ENCODE measurements at regions not wholly inside any gene's neighbourhood (a gene's known extent, or its start where the extent isn't known, plus 50 kb on each side); places are given as distances from the start of the nearest gene placed in this dataset.

- H3K27ac Mint-ChIP-seq (ENCODE audit: low read depth): no peak overlapping the region
- H3K4me3 Mint-ChIP-seq: no peak overlapping the region
- no peaks in the 10 kb centered on the region for H3K4me1 Mint-ChIP-seq
- no peaks in the 10 kb centered on the region for H3K36me3 Mint-ChIP-seq (ENCODE audit: insufficient read depth)
- no peak for ATAC-seq (replicated peaks; ENCODE audit: extremely low read depth, poor library complexity, severe bottlenecking)
- peaks cover 27% of the 10 kb centered on the region for H3K9me3 Mint-ChIP-seq
- no peak for DNase-seq (ENCODE audit: low spot score in 2 of 2)
- no peaks in the 10 kb centered on the region for H3K27me3 Mint-ChIP-seq
Measured at GRCh38 chr10:36178616-36179015, 536.5 kb upstream of the FZD8 start.

- Mint-ChIP-seq H3K27ac (ENCODE audit: low read depth) (no peak overlapping the region), H3K27me3 (no peaks in the 10 kb centered on the region)
Measured at GRCh38 chr10:36177071-36177470, 535.0 kb upstream of the FZD8 start.

GRCh38 chr10:36175954-36176353 is 533.9 kb upstream of the FZD8 start:
- H3K4me3 Mint-ChIP-seq: no peak overlapping the region
- no peak overlapping the region for H3K27ac Mint-ChIP-seq (ENCODE audit: low read depth)
- no peaks in the 10 kb centered on the region for H3K4me1 Mint-ChIP-seq
- H3K27me3 Mint-ChIP-seq: no peaks in the 10 kb centered on the region
- DNase-seq (ENCODE audit: low spot score in 2 of 2): no peak
- H3K9me3 Mint-ChIP-seq: peaks cover 28% of the 10 kb centered on the region
- no peaks in the 10 kb centered on the region for H3K36me3 Mint-ChIP-seq (ENCODE audit: insufficient read depth)
- ATAC-seq (replicated peaks; ENCODE audit: extremely low read depth, poor library complexity, severe bottlenecking): no peak

More at GRCh38 chr10:36177071-36177470, 535.0 kb upstream of the FZD8 start:
- DNase-seq (ENCODE audit: low spot score in 2 of 2): no peak
- H3K9me3 Mint-ChIP-seq: peaks cover 28% of the 10 kb centered on the region
- ATAC-seq (replicated peaks; ENCODE audit: extremely low read depth, poor library complexity, severe bottlenecking): no peak
- H3K4me1 Mint-ChIP-seq: no peaks in the 10 kb centered on the region
- no peaks in the 10 kb centered on the region for H3K36me3 Mint-ChIP-seq (ENCODE audit: insufficient read depth)
- no peak overlapping the region for H3K4me3 Mint-ChIP-seq

- DNase-seq (ENCODE audit: low spot score in 2 of 2) (no peak), ATAC-seq (replicated peaks; ENCODE audit: extremely low read depth, poor library complexity, severe bottlenecking) (no peak)
- Mint-ChIP-seq H3K27me3 (no peaks in the 10 kb centered on the region), H3K9me3 (peaks cover 27% of the 10 kb centered on the region), H3K4me3 (no peak overlapping the region), H3K36me3 (ENCODE audit: insufficient read depth) (no peaks in the 10 kb centered on the region), H3K4me1 (no peaks in the 10 kb centered on the region), H3K27ac (ENCODE audit: low read depth) (no peak overlapping the region)
Measured at GRCh38 chr10:36173364-36173763, 531.3 kb upstream of the FZD8 start.

- no peaks in the 10 kb centered on the region for H3K4me1 Mint-ChIP-seq
- ATAC-seq (replicated peaks; ENCODE audit: extremely low read depth, poor library complexity, severe bottlenecking): no peak
- no peaks in the 10 kb centered on the region for H3K27me3 Mint-ChIP-seq
- no peak for DNase-seq (ENCODE audit: low spot score in 2 of 2)
- peaks cover 22% of the 10 kb centered on the region for H3K9me3 Mint-ChIP-seq
- H3K4me3 Mint-ChIP-seq: no peak overlapping the region
- no peak overlapping the region for H3K27ac Mint-ChIP-seq (ENCODE audit: low read depth)
- H3K36me3 Mint-ChIP-seq (ENCODE audit: insufficient read depth): no peaks in the 10 kb centered on the region
Measured at GRCh38 chr10:36171953-36172940, 530.2 kb upstream of the FZD8 start.

GRCh38 chr10:36171556-36171952 is 529.5 kb upstream of the FZD8 start:
- H3K36me3 Mint-ChIP-seq (ENCODE audit: insufficient read depth): no peaks in the 10 kb centered on the region
- H3K27ac Mint-ChIP-seq (ENCODE audit: low read depth): no peak overlapping the region
- no peaks in the 10 kb centered on the region for H3K4me1 Mint-ChIP-seq
- H3K27me3 Mint-ChIP-seq: no peaks in the 10 kb centered on the region
- H3K4me3 Mint-ChIP-seq: no peak overlapping the region
- DNase-seq (ENCODE audit: low spot score in 2 of 2) (no peak), ATAC-seq (replicated peaks; ENCODE audit: extremely low read depth, poor library complexity, severe bottlenecking) (no peak)
- peaks cover 26% of the 10 kb centered on the region for H3K9me3 Mint-ChIP-seq

GRCh38 chr10:36170943-36171501 is 528.9 kb upstream of the FZD8 start:
- Mint-ChIP-seq H3K4me3 (no peak overlapping the region), H3K36me3 (ENCODE audit: insufficient read depth) (no peaks in the 10 kb centered on the region), H3K9me3 (peaks cover 23% of the 10 kb centered on the region), H3K4me1 (no peaks in the 10 kb centered on the region), H3K27ac (ENCODE audit: low read depth) (no peak overlapping the region), H3K27me3 (no peaks in the 10 kb centered on the region)
- ATAC-seq (replicated peaks; ENCODE audit: extremely low read depth, poor library complexity, severe bottlenecking) (no peak), DNase-seq (ENCODE audit: low spot score in 2 of 2) (no peak)

GRCh38 chr10:36170142-36170719 is 528.1 kb upstream of the FZD8 start:
- ATAC-seq (replicated peaks; ENCODE audit: extremely low read depth, poor library complexity, severe bottlenecking) (no peak), DNase-seq (ENCODE audit: low spot score in 2 of 2) (no peak)
- no peaks in the 10 kb centered on the region for H3K36me3 Mint-ChIP-seq (ENCODE audit: insufficient read depth)
- no peak overlapping the region for H3K27ac Mint-ChIP-seq (ENCODE audit: low read depth)
- H3K4me3 Mint-ChIP-seq: no peak overlapping the region
- H3K27me3 Mint-ChIP-seq: no peaks in the 10 kb centered on the region
- peaks cover 22% of the 10 kb centered on the region for H3K9me3 Mint-ChIP-seq
- H3K4me1 Mint-ChIP-seq: no peaks in the 10 kb centered on the region

GRCh38 chr10:36168777-36169176 is 526.7 kb upstream of the FZD8 start:
- Mint-ChIP-seq H3K9me3 (peaks cover 25% of the 10 kb centered on the region), H3K27me3 (no peaks in the 10 kb centered on the region), H3K36me3 (ENCODE audit: insufficient read depth) (no peaks in the 10 kb centered on the region), H3K4me1 (no peaks in the 10 kb centered on the region), H3K27ac (ENCODE audit: low read depth) (no peak overlapping the region), H3K4me3 (no peak overlapping the region)
- DNase-seq (ENCODE audit: low spot score in 2 of 2) (no peak), ATAC-seq (replicated peaks; ENCODE audit: extremely low read depth, poor library complexity, severe bottlenecking) (no peak)

GRCh38 chr10:36164556-36165504 is 522.7 kb upstream of the FZD8 start:
- ATAC-seq (replicated peaks; ENCODE audit: extremely low read depth, poor library complexity, severe bottlenecking) (no peak), DNase-seq (ENCODE audit: low spot score in 2 of 2) (no peak)
- Mint-ChIP-seq H3K36me3 (ENCODE audit: insufficient read depth) (no peaks in the 10 kb centered on the region), H3K4me1 (no peaks in the 10 kb centered on the region), H3K9me3 (peaks cover 19% of the 10 kb centered on the region), H3K4me3 (no peak overlapping the region), H3K27ac (ENCODE audit: low read depth) (no peak overlapping the region), H3K27me3 (no peaks in the 10 kb centered on the region)

GRCh38 chr10:36163827-36164226 is 521.7 kb upstream of the FZD8 start:
- Mint-ChIP-seq H3K4me3 (no peak overlapping the region), H3K27ac (ENCODE audit: low read depth) (no peak overlapping the region), H3K4me1 (no peaks in the 10 kb centered on the region)

GRCh38 chr10:36157486-36157885 is 515.4 kb upstream of the FZD8 start:
- Mint-ChIP-seq H3K27me3 (no peaks in the 10 kb centered on the region), H3K27ac (ENCODE audit: low read depth) (no peak overlapping the region), H3K4me3 (no peak overlapping the region), H3K36me3 (ENCODE audit: insufficient read depth) (no peaks in the 10 kb centered on the region), H3K4me1 (no peaks in the 10 kb centered on the region), H3K9me3 (peaks cover 9% of the 10 kb centered on the region)
- DNase-seq (ENCODE audit: low spot score in 2 of 2): no peak
- no peak for ATAC-seq (replicated peaks; ENCODE audit: extremely low read depth, poor library complexity, severe bottlenecking)

More at GRCh38 chr10:36163827-36164226, 521.7 kb upstream of the FZD8 start:
- Mint-ChIP-seq H3K9me3 (peaks cover 19% of the 10 kb centered on the region), H3K36me3 (ENCODE audit: insufficient read depth) (no peaks in the 10 kb centered on the region), H3K27me3 (no peaks in the 10 kb centered on the region)
- ATAC-seq (replicated peaks; ENCODE audit: extremely low read depth, poor library complexity, severe bottlenecking) (no peak), DNase-seq (ENCODE audit: low spot score in 2 of 2) (no peak)
